Lower leg skin (tissue), 4 donors: ENCODE measurements at regions not wholly inside any gene's neighbourhood (a gene's known extent, or its start where the extent isn't known, plus 50 kb on each side); places are given as distances from the start of the nearest gene placed in this dataset.

Source experiments
- DNase-seq, 2 donors: peaks; one replicate each; pipeline ENCODE4 v3.0.0-alpha.2; 2019; ENCODE audit warnings: low spot score in 2 of 2
- H3K4me3 ChIP-seq: fragments of 200-600 bp; sonication (generic); 2 replicates; pipeline ENCODE4 v1.5.1; 2017; ENCODE audit warnings: mild to moderate bottlenecking, low read depth; ENCODE audit not compliant: poor library complexity, severe bottlenecking
- CTCF ChIP-seq, 3 donors: fragments of 450-650 bp; IDR thresholded peaks; one replicate each; pipeline ENCODE4 v1.5.1; 2016; ENCODE audit warnings: antibody characterized with exemption in 3 of 3, mild to moderate bottlenecking in 3 of 3, moderate library complexity in 2 of 3
- POLR2A ChIP-seq, 2 donors: fragments of 450-650 bp; IDR thresholded peaks; one replicate each; pipeline ENCODE4 v1.6.1; 2016 to 2017; ENCODE audit warnings: antibody characterized with exemption in 2 of 2, mild to moderate bottlenecking in 1 of 2, moderate library complexity in 1 of 2
- WGBS, 2 donors: methylation state at CpG; one replicate each; pipeline ENCODE4 v1.1.5; 2018; 5-methylcytosine and 5-hydroxymethylcytosine counted together
- intact Hi-C: fragments of 100-400 bp; cut with DNase I; formaldehyde crosslinking; loops from one replicate; pipeline ENCODE4 v1.15.0; 2023; ENCODE audit warnings: low total_unique reads

DNA sequence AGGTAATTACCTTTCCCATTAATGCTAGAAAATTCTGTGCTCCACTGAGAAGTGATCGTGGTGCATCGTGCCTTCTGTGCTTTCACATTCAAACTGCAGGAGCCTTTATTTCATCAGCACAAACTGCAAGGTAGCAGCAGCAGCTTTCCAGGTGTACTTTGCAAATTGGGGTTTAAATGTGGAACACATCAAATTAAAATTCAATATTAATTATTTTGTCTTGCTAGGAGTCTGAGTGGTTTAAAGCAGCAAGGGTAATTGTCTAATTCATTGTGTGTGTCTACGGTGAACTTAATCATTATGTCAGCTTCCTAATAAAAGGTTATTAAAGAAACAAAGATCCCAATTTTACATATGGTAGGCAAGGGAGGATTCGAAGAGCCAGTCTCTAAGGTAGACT is 180.8 kb upstream of the ATP5MC3 start:
- WGBS, 2 donors, result 89 to 92% methylated on average over 4 of the region's 4 CpGs
- TF ChIP-seq POLR2A (IDR thresholded peaks at IDR 0.05), result no peak
- no peak for TF ChIP-seq CTCF (IDR thresholded peaks at IDR 0.05)
- no peak for DNase-seq
- intact Hi-C loops, result no loop called here
- no peak overlapping the region for H3K4me3 ChIP-seq

DNA sequence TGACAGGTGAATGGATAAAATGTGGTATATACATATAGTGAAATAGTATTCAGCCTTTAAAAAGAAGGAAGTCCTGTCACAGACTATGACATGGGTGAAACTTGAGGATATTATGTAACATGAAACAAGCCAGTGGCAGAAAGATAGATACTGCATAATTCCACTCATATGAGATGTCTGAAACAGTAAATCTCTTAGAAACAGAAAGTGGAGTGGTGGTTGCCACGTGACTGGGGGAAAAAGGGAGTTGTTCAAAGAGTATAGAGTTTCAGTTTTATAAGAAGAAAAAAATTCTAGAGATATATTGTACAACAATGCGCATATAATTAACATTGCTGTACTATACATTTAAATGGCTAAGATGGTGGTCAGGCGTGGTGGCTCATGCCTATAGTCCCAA is 178.2 kb upstream of the ATP5MC3 start:
- no peak overlapping the region for H3K4me3 ChIP-seq
- 70 to 77% methylated on average over 3 of the region's 3 CpGs for WGBS, 2 donors
- intact Hi-C loops, result no loop called here
- no peak for DNase-seq
- TF ChIP-seq POLR2A (IDR thresholded peaks at IDR 0.05), result no peak
- TF ChIP-seq CTCF (IDR thresholded peaks at IDR 0.05), result no peak

GRCh38 chr2:175356901-175357300 is 175.4 kb upstream of the ATP5MC3 start:
- intact Hi-C loops, result no loop called here
- TF ChIP-seq CTCF (IDR thresholded peaks at IDR 0.05), result no peak
- TF ChIP-seq POLR2A (IDR thresholded peaks at IDR 0.05), result no peak
- H3K4me3 ChIP-seq, result no peak overlapping the region
- 84 to 85% methylated on average over 4 of the region's 4 CpGs for WGBS, 2 donors
- no peak for DNase-seq

- TF ChIP-seq CTCF (IDR thresholded peaks at IDR 0.05) (no peak), POLR2A (IDR thresholded peaks at IDR 0.05) (no peak)
- intact Hi-C loops, result no loop called here
- H3K4me3 ChIP-seq, result no peak overlapping the region
- WGBS, 2 donors, result 91 to 100% methylated on average over 3 of the region's 3 CpGs
- DNase-seq, result no peak
Observed at GRCh38 chr2:175355246-175355645, 173.7 kb upstream of the ATP5MC3 start.

DNA sequence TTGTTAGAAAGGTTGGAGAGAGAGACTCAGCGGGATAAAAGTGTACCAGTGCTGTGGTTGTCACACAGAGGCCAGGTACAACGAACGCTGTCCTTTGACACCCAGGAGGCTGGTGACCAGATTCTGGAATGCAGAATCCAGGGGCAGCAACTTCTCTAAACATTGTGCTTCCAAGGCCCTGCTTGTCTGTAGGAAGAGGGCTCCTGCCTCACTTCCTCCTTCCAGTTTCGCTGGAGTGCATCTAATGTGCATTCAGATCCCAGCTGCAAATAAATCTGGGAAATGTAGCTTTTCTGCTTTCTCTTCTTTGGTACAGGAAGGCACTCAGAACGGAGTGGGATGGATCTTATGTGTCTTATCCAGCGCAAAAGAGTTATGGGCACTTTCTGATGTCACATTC is 171.8 kb upstream of the ATP5MC3 start:
- no peak for DNase-seq
- intact Hi-C loops, result no loop called here
- no peak overlapping the region for H3K4me3 ChIP-seq
- TF ChIP-seq POLR2A (IDR thresholded peaks at IDR 0.05) (no peak), CTCF (IDR thresholded peaks at IDR 0.05) (no peak)
- WGBS, 2 donors, result 72 to 74% methylated on average over 6 of the region's 6 CpGs

- no peak for DNase-seq
- TF ChIP-seq CTCF (IDR thresholded peaks at IDR 0.05) (no peak), POLR2A (IDR thresholded peaks at IDR 0.05) (no peak)
- no peak overlapping the region for H3K4me3 ChIP-seq
- intact Hi-C loops, result no loop called here
- WGBS, 2 donors, result 64 to 72% methylated on average over 2 of the region's 2 CpGs
Observed at GRCh38 chr2:175351512-175351911, 170.0 kb upstream of the ATP5MC3 start.
